ENCODE measurements at regions not wholly inside any gene's neighbourhood (a gene's known extent, or its start where the extent isn't known, plus 50 kb on each side); places are given as distances from the start of the nearest gene placed in this dataset.

DNA sequence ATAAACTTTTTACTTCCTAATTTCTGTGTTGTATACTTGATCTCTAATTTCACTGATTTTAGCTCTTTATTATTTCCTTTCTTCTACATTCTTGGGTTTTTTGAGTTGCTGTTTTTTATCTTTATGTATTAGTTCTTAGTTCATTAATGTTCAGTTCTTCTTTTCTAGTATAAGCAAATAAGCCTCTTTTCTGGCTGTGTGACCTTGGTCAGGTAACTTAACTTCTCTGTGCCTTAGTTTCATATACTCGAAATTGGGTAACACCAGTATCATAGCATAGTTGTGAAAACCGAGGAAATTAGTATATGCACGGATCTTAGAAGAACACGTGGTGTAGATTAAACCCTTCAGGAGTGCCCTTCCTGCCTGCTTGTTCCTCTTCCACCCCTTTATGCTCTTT, 130.2 kb upstream of the C1QTNF9B start:
- DNase-seq (ENCODE audit: low spot score in 2 of 2): no peak
- no peaks in the 10 kb centered on the region for H3K36me3 Mint-ChIP-seq
- no peak for ATAC-seq
- H3K27ac Mint-ChIP-seq: no peak overlapping the region
- peaks cover 0 to 4% of the 10 kb centered on the region in 2 donors for H3K9me3 Mint-ChIP-seq

GRCh38 chr13:24032252-24032651, 128.3 kb upstream of the SPATA13 start:
- no peak for ATAC-seq
- no peaks in the 10 kb centered on the region for H3K36me3 Mint-ChIP-seq
- no peak overlapping the region for H3K27ac Mint-ChIP-seq
- H3K9me3 Mint-ChIP-seq: peaks cover 0 to 4% of the 10 kb centered on the region in 2 donors
- no peak for DNase-seq (ENCODE audit: low spot score in 2 of 2)

- ATAC-seq (no peak), DNase-seq (ENCODE audit: low spot score in 2 of 2) (no peak)
- Mint-ChIP-seq H3K9me3 (peaks cover 0 to 4% of the 10 kb centered on the region in 2 donors), H3K27ac (no peak overlapping the region), H3K36me3 (no peaks in the 10 kb centered on the region)
Observed at GRCh38 chr13:24032674-24033073, 127.8 kb upstream of the SPATA13 start.

DNA sequence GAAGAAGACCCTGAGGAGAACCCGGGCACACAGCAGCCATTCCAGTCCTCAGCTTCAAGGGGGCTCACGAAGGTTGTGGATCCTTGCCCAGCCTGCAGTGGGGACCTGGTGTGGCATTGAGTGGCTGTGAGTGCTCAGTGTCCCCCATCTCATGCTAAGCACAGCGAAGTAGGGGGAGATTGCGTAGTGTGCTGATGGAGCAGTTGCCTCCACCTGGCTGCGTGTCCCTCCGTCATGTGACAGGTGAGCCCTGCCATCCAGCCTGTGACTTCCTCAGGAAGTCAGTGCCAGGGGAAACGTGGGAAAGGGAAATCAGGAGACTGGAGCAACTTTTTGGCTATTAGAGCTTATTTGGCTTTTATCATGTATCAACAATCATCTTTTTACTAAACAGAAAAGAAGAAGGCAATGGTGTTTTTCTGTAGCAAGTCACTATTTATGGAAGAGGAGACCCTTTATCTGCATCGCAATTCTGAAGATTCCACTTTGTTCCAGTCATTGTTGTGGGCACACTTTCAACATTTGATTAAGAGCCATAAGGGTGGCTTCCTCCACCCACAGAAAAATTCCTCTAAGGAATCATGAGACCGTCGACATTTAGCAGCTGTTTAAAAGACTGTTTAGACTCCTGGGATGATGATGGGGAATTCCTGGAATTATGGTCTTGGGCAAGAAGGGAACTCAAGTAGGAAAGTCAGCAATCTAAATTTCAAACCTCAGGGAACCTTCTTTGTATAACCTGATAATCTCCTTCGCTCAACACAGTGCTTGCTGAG, 126.8 kb upstream of the SPATA13 start:
- DNase-seq (ENCODE audit: low spot score in 2 of 2) (no peak), ATAC-seq (no peak)
- H3K9me3 Mint-ChIP-seq: peaks cover 0 to 4% of the 10 kb centered on the region in 2 donors
- H3K36me3 Mint-ChIP-seq: no peaks in the 10 kb centered on the region
- H3K27ac Mint-ChIP-seq: no peak overlapping the region

- no peak overlapping the region for H3K27ac Mint-ChIP-seq
- no peaks in the 10 kb centered on the region for H3K9me3 Mint-ChIP-seq
- ATAC-seq: no peak
- no peak for DNase-seq (ENCODE audit: low spot score in 2 of 2)
- no peaks in the 10 kb centered on the region for H3K36me3 Mint-ChIP-seq
Observed at GRCh38 chr13:24035411-24035810, 125.1 kb upstream of the SPATA13 start.

DNA sequence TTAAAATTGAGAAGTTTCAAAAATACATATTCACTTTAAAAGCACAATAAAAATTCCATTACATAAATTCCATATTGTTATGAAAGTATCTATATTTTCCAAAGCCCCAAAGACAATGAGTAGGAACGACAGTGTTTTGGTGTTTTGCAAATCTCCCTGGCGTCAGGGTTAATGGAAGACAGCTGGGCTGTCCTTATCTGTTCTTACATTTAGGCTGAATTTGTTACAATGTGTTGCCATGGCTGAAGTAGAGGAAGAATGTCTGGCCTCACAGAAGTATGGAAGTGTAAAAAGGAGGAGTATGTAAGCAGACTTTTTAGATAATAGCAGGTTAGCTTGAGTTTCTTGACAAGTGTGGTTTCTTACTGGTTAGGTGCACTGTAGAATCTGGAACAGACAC, 124.4 kb upstream of the SPATA13 start:
- no peaks in the 10 kb centered on the region for H3K9me3 Mint-ChIP-seq
- no peaks in the 10 kb centered on the region for H3K36me3 Mint-ChIP-seq
- DNase-seq (ENCODE audit: low spot score in 2 of 2): no peak
- H3K27ac Mint-ChIP-seq: no peak overlapping the region
- ATAC-seq: no peak

DNA sequence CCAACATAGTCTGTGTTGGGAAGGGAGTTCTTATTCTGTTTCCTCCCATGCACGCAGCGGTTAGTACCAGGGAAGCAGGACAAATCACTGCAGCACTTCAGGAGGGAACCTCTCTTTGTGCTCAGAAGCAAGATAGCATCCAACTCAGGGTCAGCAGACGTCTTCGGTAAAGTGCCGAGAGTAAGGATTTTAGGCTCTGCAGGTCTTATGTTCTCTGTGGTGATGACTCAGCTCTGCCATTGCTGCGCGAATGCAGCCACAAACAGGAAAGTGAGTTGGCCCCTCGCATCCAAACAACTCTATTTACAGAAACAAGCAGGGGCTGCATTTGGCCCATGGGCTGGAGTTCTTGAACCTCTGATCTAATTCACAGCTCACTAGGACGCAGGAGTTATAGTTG, 122.1 kb upstream of the SPATA13 start:
- ATAC-seq: peak in 1 of 2 donors; percentile 73
- Mint-ChIP-seq H3K27ac (no peak overlapping the region), H3K36me3 (no peaks in the 10 kb centered on the region), H3K9me3 (no peaks in the 10 kb centered on the region)
- DNase-seq (ENCODE audit: low spot score in 2 of 2): peak in 1 of 2 donors; percentile 19

DNA sequence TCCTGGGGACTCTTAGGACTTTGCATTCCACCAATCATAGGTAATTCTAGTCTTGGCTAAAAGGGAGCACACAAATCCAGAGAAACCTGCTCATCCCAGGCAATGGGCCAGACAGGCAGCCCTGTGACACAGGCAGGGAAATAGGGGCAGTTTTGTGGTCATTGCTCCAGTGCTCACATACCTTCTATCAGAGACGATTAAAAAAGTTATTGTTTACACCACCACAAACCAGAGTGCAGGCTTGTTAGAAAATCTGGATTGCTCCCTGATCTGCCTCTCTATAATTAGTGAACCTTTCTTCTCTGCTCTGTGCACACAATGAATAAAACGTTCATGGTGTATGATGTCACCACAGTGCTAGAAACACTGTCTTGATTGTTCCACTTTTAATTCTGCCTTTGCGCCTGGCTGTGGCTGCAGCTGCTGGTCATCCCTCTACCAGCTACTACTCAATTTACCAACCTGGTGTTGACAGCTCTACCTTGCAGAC, 121.6 kb upstream of the SPATA13 start:
- DNase-seq (ENCODE audit: low spot score in 2 of 2) (no peak), ATAC-seq (peak in 1 of 2 donors; percentile 41)
- Mint-ChIP-seq H3K36me3 (no peaks in the 10 kb centered on the region), H3K9me3 (no peaks in the 10 kb centered on the region), H3K27ac (no peak overlapping the region)

GRCh38 chr13:24039621-24040475, 120.7 kb upstream of the SPATA13 start:
- DNase-seq (ENCODE audit: low spot score in 2 of 2): no peak
- peak in 1 of 2 donors; percentile 54 for ATAC-seq
- H3K36me3 Mint-ChIP-seq: no peaks in the 10 kb centered on the region
- H3K27ac Mint-ChIP-seq: no peak overlapping the region
- no peaks in the 10 kb centered on the region for H3K9me3 Mint-ChIP-seq

DNA sequence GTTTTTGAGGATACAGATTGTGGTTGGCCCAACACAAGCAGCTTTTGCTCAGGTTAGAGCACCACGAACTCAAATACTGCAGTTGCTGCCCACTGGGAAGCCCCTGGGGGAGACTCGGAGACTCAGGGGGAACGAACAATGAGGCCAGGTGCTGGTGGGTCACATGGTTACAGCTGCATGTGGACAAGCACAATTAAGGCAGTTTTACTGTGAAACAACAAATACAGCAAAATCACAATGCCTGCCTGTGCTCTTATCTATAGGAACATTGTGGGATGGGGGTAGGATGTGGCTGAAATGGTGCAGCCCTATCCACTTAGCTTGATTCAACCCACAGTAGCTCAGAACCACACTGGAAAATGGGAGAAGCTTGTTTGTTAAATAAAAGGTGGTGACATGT, 119.7 kb upstream of the SPATA13 start:
- ATAC-seq: no peak
- Mint-ChIP-seq H3K36me3 (no peaks in the 10 kb centered on the region), H3K9me3 (no peaks in the 10 kb centered on the region), H3K27ac (no peak overlapping the region)
- no peak for DNase-seq (ENCODE audit: low spot score in 2 of 2)

- ATAC-seq: no peak
- no peak for DNase-seq (ENCODE audit: low spot score in 2 of 2)
- peaks cover 0 to 5% of the 10 kb centered on the region in 2 donors for H3K9me3 Mint-ChIP-seq
- peaks cover 0 to 4% of the 10 kb centered on the region in 2 donors for H3K36me3 Mint-ChIP-seq
- H3K27ac Mint-ChIP-seq: peak overlapping the region in 1 of 2 donors; percentile 84
Observed at GRCh38 chr13:24041651-24042225, 118.8 kb upstream of the SPATA13 start.

DNA sequence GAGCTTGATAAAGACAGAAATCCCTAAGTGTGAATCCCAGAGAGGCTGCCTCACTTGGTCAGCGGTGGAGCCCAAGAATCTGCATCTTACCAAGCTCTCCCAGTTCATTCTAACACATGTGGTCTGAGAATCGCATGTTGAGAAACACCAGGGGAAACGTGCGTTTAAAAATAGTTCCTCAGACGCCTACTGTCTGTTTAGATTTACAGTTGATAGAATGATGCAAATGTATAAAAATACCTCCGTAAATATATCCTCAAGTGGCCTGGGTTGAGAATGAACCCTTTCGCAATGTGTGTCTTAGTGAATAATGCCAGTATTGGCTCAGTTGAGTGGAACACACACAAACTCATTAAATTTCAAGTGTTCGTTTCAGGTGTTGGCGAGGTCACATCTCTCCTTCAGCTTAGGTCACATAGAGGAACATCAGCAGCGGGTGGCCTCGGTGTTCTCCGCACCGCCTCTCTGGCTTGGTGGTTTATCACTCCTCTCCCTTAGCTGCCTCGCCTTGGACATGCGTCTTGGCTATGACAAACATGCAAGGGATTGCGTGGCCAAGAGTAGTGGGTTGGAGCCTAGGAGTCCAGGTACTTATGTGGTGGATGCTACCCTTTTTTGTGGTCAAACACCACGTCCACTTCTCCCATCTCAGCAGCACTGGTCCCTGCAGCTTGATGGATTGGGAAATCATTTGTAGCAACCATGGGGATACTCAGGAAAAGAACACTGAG, 117.6 kb upstream of the SPATA13 start:
- H3K27ac Mint-ChIP-seq: no peak overlapping the region
- ATAC-seq (no peak), DNase-seq (ENCODE audit: low spot score in 2 of 2) (no peak)
- peaks cover 0 to 16% of the 10 kb centered on the region in 2 donors for H3K9me3 Mint-ChIP-seq
- peaks cover 0 to 9% of the 10 kb centered on the region in 2 donors for H3K36me3 Mint-ChIP-seq

DNA sequence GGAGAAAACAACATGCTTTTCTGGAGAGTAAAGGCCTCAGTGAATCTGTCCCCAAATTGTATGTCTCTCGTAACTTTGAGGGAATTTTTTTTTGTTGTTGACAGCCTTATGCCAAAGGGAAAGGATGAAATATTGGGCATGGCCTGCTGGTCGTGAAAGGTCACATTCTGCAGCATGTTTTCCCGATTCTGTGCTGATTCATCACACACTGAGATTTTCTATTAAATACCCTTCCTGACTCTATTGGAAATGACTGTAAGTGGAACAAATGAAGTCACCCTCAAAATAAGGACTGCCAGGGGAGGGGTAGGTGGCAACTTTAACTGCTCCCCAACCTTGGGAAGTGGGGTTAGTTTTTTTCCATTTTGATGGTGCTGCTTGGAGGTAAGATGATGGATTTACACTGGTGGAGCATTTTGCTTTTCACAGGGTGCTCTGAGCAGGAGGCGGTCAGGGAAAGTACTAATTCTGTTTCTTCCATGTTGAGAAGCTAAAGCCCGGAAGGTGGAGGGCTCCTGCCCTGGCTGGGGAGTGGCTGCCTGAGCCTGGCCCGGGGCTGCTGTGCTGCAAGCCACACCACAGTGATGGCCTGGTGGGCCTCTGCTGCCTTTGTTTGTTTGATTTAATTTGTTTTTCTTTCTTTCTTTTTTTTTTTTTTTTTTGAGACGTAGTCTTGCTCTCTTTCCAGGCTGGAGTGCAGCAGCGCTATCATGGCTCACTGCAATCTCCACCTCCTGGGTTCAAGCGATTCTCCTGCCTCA, 116.8 kb upstream of the SPATA13 start:
- H3K36me3 Mint-ChIP-seq: peaks cover 0 to 9% of the 10 kb centered on the region in 2 donors
- DNase-seq (ENCODE audit: low spot score in 2 of 2): no peak
- peak overlapping the region in 1 of 2 donors; percentile 59 for H3K27ac Mint-ChIP-seq
- H3K9me3 Mint-ChIP-seq: peaks cover 0 to 16% of the 10 kb centered on the region in 2 donors
- peak in 1 of 2 donors; percentile 51 for ATAC-seq

DNA sequence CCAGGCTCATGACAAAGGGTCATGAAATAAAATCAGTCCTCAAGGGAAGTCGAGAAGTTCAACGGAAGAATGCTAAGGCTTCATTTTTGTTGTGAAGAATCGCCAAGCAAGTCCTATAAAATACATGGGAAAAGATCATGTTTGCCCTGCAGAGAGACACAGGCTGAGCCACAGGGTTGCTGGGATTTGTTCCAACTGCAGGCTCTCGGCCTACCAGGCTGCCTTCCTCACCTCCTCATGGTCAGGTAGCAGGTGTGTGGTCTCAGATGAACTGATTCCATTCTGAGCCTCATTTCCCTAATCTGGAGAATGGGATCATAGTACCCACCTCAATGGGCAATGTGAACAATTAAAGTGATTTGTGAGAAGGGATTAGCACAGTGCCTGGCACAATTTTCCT, 114.9 kb upstream of the SPATA13 start:
- Mint-ChIP-seq H3K9me3 (peaks cover 0 to 16% of the 10 kb centered on the region in 2 donors), H3K36me3 (peaks cover 0 to 9% of the 10 kb centered on the region in 2 donors), H3K27ac (no peak overlapping the region)
- ATAC-seq (no peak), DNase-seq (ENCODE audit: low spot score in 2 of 2) (no peak)

- ATAC-seq (no peak), DNase-seq (ENCODE audit: low spot score in 2 of 2) (no peak)
- no peak overlapping the region for H3K27ac Mint-ChIP-seq
- H3K9me3 Mint-ChIP-seq: peaks cover 0 to 16% of the 10 kb centered on the region in 2 donors
- peaks cover 0 to 9% of the 10 kb centered on the region in 2 donors for H3K36me3 Mint-ChIP-seq
Observed at GRCh38 chr13:24050292-24050711, 110.2 kb upstream of the SPATA13 start.

Measured in activated naive CD4-positive, alpha-beta T cell treated with anti-CD3 and anti-CD28 coated beads, Interleukin-2, amount 50 U/mL, for 72 hours (primary cell).